GM10266 (cell line): ENCODE measurements at regions not wholly inside any gene's neighbourhood (a gene's known extent, or its start where the extent isn't known, plus 50 kb on each side); places are given as distances from the start of the nearest gene placed in this dataset.

Source experiments
- DNase-seq: peaks from one replicate; pipeline ENCODE4 v3.0.0; 2012; ENCODE audit errors: extremely low spot score
- TF ChIP-seq, protein P1 (sequence below): IDR thresholded peaks from 2 replicates; pipeline ENCODE4 v1.5.1; 2012; ENCODE audit warnings: mild to moderate bottlenecking, low read depth; ENCODE audit not compliant: control insufficient read depth, insufficient read depth; ENCODE audit errors: missing control alignments

DNA sequence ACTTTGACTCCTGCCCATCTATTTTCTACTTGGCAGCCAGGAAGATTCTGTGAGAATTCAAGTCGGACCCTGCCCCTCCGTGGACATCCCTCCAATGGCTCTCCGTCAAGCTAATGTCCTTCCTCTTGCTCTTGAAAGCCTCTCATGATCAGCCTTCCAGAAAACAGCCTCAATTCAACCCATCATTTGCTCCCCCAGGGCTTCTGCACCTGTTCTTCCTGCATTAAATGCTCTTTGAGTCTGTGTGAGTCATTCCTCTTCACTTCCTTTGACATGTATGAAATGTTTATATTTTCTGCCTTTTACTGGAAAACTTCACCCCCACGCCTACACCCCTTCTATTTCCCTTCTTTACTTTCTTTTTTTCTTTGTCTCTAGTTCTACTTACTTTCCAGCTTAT is 734.1 kb upstream of the ZP4 start:
- DNase-seq = no peak
- TF ChIP-seq, protein P1, sequence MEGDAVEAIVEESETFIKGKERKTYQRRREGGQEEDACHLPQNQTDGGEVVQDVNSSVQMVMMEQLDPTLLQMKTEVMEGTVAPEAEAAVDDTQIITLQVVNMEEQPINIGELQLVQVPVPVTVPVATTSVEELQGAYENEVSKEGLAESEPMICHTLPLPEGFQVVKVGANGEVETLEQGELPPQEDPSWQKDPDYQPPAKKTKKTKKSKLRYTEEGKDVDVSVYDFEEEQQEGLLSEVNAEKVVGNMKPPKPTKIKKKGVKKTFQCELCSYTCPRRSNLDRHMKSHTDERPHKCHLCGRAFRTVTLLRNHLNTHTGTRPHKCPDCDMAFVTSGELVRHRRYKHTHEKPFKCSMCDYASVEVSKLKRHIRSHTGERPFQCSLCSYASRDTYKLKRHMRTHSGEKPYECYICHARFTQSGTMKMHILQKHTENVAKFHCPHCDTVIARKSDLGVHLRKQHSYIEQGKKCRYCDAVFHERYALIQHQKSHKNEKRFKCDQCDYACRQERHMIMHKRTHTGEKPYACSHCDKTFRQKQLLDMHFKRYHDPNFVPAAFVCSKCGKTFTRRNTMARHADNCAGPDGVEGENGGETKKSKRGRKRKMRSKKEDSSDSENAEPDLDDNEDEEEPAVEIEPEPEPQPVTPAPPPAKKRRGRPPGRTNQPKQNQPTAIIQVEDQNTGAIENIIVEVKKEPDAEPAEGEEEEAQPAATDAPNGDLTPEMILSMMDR = no peak

DNA sequence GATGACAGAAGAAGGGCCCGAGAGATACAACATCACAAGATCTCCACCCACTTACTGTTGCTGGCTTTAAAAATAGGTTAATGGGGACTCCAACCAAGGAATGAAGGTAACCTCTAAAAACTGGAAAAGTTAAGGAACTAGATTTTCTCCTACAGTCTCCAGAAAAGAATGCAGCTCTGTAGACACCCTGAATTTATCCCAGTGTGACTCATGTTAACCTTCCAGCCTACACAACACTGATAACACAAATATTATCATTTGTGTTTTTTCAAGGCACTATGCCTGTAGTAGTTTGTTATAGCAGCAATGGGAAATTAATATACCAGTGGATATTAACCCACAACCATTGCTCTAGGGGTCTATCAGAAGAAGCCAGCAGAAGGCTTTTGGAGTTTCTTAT is 730.7 kb upstream of the ZP4 start:
- DNase-seq = no peak
- TF ChIP-seq, protein P1 = no peak

DNA sequence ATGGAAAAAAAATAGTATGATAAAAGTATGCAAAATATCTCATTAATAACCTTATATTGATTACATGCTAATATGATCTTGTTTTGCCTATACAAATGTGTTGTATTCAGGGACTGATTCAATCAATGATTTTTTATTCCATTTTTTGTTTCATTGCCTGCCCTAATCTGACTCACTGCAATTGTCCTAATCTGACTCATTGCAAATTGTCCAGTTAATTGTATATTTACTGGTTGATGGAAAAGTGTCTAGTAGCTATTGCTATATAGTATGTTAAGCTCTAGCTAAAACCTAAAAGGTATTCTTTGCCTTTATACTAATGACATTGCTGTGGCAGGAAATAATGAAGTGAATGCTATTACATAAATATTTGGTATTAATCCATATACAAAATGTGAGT is 728.9 kb upstream of the ZP4 start:
- TF ChIP-seq, protein P1 = no peak
- DNase-seq = no peak

DNA sequence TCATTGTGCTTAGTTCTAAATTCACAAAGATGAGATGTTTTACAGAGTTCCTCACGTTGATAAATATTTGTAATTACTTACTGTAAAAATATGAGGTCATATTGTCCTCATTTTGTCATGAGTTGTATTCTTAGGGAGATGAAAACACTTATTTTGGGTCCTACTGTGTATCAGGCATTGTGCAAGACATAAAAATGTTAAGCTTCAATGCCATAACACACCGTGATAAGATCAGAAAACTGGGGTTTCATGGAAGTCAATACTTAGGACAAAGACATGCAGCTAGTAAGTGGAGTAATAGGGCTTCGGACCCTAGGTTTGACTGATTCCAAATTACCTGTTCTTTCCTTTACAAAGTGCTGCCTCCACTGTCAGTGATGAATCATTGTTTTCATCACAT is 720.7 kb upstream of the ZP4 start:
- TF ChIP-seq, protein P1 = no peak
- no peak for DNase-seq

DNA sequence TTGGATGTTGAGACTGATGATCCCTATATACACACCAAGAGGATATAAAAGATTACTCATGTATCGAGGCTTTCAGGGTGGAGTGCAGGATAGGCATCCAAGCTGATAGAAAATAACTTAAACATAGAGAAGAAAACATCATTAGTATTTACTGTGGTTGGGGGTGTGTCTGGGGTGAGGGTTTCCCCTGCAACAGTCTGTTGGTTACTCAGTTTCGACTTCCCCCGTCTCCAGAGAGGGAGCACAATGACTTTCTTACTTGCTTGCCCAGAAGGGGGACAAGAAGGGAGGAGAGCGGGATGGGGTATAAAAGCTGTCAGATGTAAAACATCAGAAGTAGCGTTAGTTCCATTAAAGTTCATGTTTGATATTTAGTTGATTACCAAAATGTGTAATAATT is 717.4 kb upstream of the ZP4 start:
- no peak for DNase-seq
- TF ChIP-seq, protein P1 = no peak

DNA sequence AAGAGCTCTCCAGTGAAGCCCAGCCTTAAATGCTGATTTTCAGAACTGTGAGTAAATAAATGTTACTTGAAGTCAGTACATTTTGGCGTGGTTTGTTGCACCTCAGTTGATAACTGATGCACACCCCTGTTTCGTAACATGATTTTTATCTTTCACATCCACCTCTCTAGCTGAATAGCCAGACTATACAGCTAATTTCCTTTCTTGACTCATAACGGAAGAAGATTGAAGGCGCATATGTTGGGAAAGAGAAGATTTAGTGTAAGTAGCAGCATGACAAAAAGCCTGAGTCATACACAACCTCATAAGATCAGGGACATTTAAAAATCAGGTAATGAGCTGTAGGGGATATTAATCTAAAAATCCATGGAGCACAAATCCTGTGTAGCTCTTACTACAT is 716.2 kb upstream of the ZP4 start:
- TF ChIP-seq, protein P1 = no peak
- DNase-seq = no peak

DNA sequence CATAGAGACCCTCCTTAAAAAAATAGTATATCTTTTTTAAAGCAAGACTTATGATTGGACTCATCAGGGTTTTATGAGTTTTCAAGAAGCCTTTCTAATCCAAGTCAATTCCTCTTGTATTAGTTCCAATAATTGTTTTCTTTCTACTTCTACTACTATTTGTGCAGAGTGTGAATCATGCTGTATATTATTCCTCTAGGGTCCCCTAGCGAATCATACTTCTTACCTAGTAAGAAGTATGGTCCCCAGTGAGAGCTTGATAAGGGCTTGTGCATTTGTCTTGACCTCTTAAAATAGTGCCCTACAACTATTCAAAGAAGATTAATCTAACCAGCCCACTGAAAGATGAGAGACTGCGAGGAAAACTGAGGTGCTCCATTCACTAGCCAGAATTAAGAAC is 715.7 kb upstream of the ZP4 start:
- TF ChIP-seq, protein P1 = no peak
- DNase-seq = no peak
